ENCODE measurements at regions not wholly inside any gene's neighbourhood (a gene's known extent, or its start where the extent isn't known, plus 50 kb on each side); places are given as distances from the start of the nearest gene placed in this dataset.
"Not testable (repeated sequence)": the region's sequence is repeated elsewhere in the genome, so short reads cannot be mapped to it uniquely, and the experiment has no call there.

DNA sequence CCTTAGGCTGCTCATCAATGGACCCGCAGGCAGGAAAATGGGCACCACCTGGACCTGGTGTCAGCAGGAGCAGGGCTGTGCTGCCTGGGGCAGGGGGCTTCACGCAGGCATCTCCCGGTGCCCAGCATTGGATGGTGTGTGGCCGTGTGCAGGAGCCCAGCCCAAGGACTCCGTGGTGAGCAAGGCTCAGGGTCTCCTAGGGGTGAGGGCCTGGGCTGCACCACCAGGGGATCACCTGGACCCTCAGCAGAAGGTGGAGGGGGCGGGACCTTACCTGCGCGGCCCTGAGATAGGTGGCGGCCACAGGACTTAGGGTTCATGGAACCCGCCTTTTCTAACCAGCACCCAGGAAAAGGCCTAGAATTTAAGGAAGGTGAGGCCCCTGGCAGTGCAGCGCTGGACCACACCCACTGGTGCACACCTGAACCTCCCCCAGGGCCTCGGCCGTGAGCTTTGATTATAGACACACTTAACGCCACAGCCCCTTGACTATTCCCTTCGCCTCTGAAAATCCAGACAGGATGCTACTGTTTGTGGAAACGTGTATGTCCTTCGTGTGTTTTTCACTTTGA, 89.0 kb downstream of the TMEM18 start:
- Mint-ChIP-seq H3K27ac (no peak overlapping the region), H3K27me3 (peaks cover 7% of the 10 kb centered on the region), H3K9me3 (no peaks in the 10 kb centered on the region), H3K4me1 (peaks cover 5 to 10% (median 9%) of the 10 kb centered on the region in 3 donors), H3K4me3 (no peak overlapping the region), H3K36me3 (no peaks in the 10 kb centered on the region)

- Mint-ChIP-seq H3K27me3 (peaks cover 7% of the 10 kb centered on the region), H3K4me1 (peaks cover 5 to 10% (median 9%) of the 10 kb centered on the region in 3 donors), H3K27ac (no peak overlapping the region), H3K36me3 (no peaks in the 10 kb centered on the region), H3K4me3 (no peak overlapping the region), H3K9me3 (no peaks in the 10 kb centered on the region)
These were observed 89.9 kb downstream of the TMEM18 start for GRCh38 chr2:587087-587960.

DNA sequence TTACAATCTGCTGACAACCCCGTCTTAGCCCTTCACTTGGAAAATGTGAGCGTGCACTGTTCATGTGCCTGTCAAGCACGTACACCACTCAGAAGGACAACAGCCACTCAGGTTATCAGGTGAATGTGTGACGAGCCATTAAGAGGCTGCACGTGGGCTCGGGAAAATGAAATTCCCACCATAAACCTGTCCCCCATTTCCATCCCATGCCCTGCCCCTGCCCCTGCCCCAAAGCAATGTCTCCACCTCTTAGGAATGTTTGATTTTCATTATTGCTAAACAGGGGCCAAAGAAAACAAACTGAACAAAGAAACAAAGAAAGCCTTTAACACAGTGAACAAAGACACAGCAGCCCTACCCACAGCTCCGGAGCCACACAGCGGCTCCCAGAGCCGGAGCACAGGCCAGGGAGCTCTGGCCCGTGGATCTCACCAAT, 90.5 kb downstream of the TMEM18 start:
- H3K9me3 Mint-ChIP-seq = no peaks in the 10 kb centered on the region
- peaks cover 5 to 10% (median 9%) of the 10 kb centered on the region in 3 donors for H3K4me1 Mint-ChIP-seq
- H3K27ac Mint-ChIP-seq = no peak overlapping the region
- no peak overlapping the region for H3K4me3 Mint-ChIP-seq
- H3K36me3 Mint-ChIP-seq = no peaks in the 10 kb centered on the region
- H3K27me3 Mint-ChIP-seq = peaks cover 11% of the 10 kb centered on the region

- Mint-ChIP-seq H3K4me3 (peak overlapping the region in 3 of 4 donors; percentile 18 to 92 (median 88)), H3K4me1 (peaks cover 5 to 10% (median 9%) of the 10 kb centered on the region in 3 donors), H3K27ac (no peak overlapping the region), H3K36me3 (no peaks in the 10 kb centered on the region), H3K27me3 (peaks cover 17% of the 10 kb centered on the region), H3K9me3 (no peaks in the 10 kb centered on the region)
These were observed 92.1 kb downstream of the TMEM18 start for GRCh38 chr2:584863-585823.

GRCh38 chr2:583666-584065, 93.5 kb downstream of the TMEM18 start:
- Mint-ChIP-seq H3K4me1 (peaks cover 5 to 10% (median 9%) of the 10 kb centered on the region in 3 donors), H3K27me3 (peaks cover 18% of the 10 kb centered on the region), H3K36me3 (no peaks in the 10 kb centered on the region), H3K27ac (no peak overlapping the region), H3K4me3 (peak overlapping the region in 1 of 4 donors; percentile 3), H3K9me3 (no peaks in the 10 kb centered on the region)

GRCh38 chr2:582792-583528, 94.2 kb downstream of the TMEM18 start:
- no peak overlapping the region for H3K4me3 Mint-ChIP-seq
- H3K27ac Mint-ChIP-seq = no peak overlapping the region
- no peaks in the 10 kb centered on the region for H3K36me3 Mint-ChIP-seq
- H3K27me3 Mint-ChIP-seq = peaks cover 18% of the 10 kb centered on the region
- peaks cover 0 to 4% (median 3%) of the 10 kb centered on the region in 3 donors for H3K9me3 Mint-ChIP-seq
- peaks cover 5 to 10% (median 9%) of the 10 kb centered on the region in 3 donors for H3K4me1 Mint-ChIP-seq

GRCh38 chr2:582289-582688, 94.9 kb downstream of the TMEM18 start:
- not testable (repeated sequence) for H3K4me3 Mint-ChIP-seq, H3K36me3 Mint-ChIP-seq, H3K9me3 Mint-ChIP-seq, H3K27ac Mint-ChIP-seq
- Mint-ChIP-seq H3K27me3 (peaks cover 18% of the 10 kb centered on the region), H3K4me1 (peaks cover 5 to 10% (median 9%) of the 10 kb centered on the region in 3 donors)

DNA sequence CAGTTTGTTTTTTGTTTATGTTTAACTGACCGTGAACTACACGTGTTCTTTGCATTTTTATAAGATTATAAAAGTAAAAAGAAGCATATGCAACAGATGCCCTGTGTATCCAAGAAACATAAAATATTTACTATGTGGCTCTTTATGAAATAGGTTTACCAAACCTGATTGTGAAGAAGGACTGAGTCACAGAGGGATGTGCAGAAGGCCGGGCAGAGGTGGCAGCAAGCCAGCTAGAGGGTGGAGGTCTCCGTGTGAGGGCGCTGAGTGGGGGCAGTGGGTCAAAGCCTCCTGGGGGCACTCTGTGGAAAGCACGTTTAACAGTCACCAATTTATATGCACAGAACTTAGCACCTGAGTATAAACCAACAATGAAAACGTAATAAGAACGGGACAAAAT, 97.2 kb downstream of the TMEM18 start:
- H3K9me3 Mint-ChIP-seq = peaks cover 2 to 24% (median 16%) of the 10 kb centered on the region in 3 donors
- H3K36me3 Mint-ChIP-seq = no peaks in the 10 kb centered on the region
- no peak overlapping the region for H3K4me3 Mint-ChIP-seq
- no peak overlapping the region for H3K27ac Mint-ChIP-seq
- H3K27me3 Mint-ChIP-seq = peaks cover 15% of the 10 kb centered on the region
- peaks cover 0 to 2% (median 1%) of the 10 kb centered on the region in 3 donors for H3K4me1 Mint-ChIP-seq

DNA sequence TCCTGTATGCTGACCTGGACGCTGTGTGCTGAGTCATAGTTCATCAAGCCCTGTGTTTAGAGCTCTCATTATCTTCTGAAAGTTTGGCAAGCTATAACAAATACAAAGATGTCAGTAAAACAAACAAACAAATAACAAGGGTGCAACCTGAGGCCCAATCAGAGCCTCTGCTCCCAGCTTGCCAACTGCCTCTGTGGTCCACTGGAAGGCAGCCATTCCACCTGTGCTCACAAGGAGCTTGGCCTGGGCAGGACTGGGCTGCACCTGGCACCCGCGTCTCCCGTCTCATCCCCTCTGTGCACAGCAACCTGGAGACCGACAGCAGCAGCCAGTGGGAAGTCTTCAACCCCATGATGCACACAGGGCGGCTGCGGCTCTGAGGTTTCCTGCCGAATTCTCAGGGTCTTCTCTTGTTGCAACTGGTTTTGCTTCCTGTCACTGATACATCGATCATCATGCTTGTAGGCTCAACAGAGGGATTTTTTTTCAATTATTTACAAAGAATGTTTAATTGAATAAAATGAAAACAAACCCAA, 97.8 kb downstream of the TMEM18 start:
- Mint-ChIP-seq H3K4me1 (no peaks in the 10 kb centered on the region), H3K9me3 (peaks cover 2 to 28% (median 18%) of the 10 kb centered on the region in 3 donors), H3K27me3 (peaks cover 15% of the 10 kb centered on the region), H3K4me3 (no peak overlapping the region), H3K27ac (no peak overlapping the region), H3K36me3 (peaks cover under 1% of the 10 kb centered on the region)

- peaks cover 7 to 41% (median 32%) of the 10 kb centered on the region in 3 donors for H3K9me3 Mint-ChIP-seq
- H3K4me3 Mint-ChIP-seq = no peak overlapping the region
- no peak overlapping the region for H3K27ac Mint-ChIP-seq
- peaks cover 20% of the 10 kb centered on the region for H3K27me3 Mint-ChIP-seq
- H3K36me3 Mint-ChIP-seq = peaks cover 2% of the 10 kb centered on the region
- H3K4me1 Mint-ChIP-seq = no peaks in the 10 kb centered on the region
These were observed 100.9 kb downstream of the TMEM18 start for GRCh38 chr2:576292-576691.

DNA sequence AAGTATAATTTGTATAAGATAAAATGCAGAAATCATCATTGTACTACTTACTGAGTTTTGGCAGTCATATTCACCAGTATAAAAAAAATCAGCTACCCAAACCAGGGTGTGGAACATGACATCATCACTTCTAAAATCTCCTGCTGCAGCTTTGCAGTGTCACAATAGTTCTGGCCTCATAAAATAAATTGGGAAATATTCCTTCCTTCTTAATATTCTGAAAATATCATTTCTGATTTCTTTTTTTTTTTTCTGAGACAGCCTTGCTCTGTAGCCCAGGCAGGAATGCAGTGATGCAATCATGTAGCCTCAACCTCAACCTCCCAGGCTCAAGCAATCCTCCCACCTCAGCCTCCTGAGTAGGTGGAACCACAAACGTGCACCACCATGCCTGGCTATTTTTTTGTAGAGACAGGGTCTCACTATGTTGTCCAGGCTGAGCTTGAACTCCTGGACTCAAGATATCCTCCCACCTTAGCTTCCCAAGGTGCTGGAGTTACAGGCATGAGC, 101.4 kb downstream of the TMEM18 start:
- H3K9me3 Mint-ChIP-seq = peaks cover 7 to 45% (median 33%) of the 10 kb centered on the region in 3 donors
- no peak overlapping the region for H3K4me3 Mint-ChIP-seq
- peaks cover 19% of the 10 kb centered on the region for H3K27me3 Mint-ChIP-seq
- H3K27ac Mint-ChIP-seq = no peak overlapping the region
- H3K4me1 Mint-ChIP-seq = no peaks in the 10 kb centered on the region
- H3K36me3 Mint-ChIP-seq = peaks cover 5% of the 10 kb centered on the region

- H3K27me3 Mint-ChIP-seq = peaks cover 16% of the 10 kb centered on the region
- H3K4me1 Mint-ChIP-seq = no peaks in the 10 kb centered on the region
- H3K9me3 Mint-ChIP-seq = peaks cover 9 to 45% (median 38%) of the 10 kb centered on the region in 3 donors
- H3K4me3 Mint-ChIP-seq = no peak overlapping the region
- H3K36me3 Mint-ChIP-seq = peaks cover 5% of the 10 kb centered on the region
- H3K27ac Mint-ChIP-seq = no peak overlapping the region
These were observed 102.0 kb downstream of the TMEM18 start for GRCh38 chr2:575030-575726.

DNA sequence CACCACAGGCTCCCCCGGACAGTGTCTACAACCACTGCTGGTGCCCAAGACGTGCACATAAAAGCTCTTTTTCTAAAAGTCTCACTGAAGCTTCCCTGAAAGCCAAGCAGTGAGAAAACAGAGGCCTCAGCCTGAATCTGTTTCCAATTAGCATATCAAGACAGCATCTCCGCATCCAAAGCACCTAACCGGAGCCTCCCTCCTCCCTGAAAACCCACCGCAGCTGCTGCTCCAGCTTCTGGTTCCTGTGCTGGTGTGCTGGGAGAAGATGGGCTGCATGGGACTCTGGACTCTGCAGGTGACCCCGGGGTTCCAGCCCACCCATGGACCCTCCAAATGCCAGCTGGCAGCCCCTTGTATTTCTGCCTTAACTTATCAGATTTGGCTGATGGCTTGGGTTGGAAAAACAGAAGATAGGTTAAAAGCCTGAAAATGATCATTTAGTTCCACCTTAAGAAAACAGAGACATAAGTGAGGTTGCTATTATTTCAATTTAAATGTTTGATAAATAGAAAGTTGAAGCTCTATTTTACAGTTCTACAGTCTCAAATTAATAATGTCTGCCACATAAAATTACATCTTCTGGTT, 103.3 kb downstream of the TMEM18 start:
- peaks cover 9 to 45% (median 39%) of the 10 kb centered on the region in 3 donors for H3K9me3 Mint-ChIP-seq
- no peaks in the 10 kb centered on the region for H3K4me1 Mint-ChIP-seq
- peaks cover 5% of the 10 kb centered on the region for H3K36me3 Mint-ChIP-seq
- peaks cover 21% of the 10 kb centered on the region for H3K27me3 Mint-ChIP-seq
- no peak overlapping the region for H3K27ac Mint-ChIP-seq
- H3K4me3 Mint-ChIP-seq = no peak overlapping the region

Measured in IgD-negative memory B cell (primary cell).